ENCODE measurements at regions not wholly inside any gene's neighbourhood (a gene's known extent, or its start where the extent isn't known, plus 50 kb on each side); places are given as distances from the start of the nearest gene placed in this dataset.

DNA sequence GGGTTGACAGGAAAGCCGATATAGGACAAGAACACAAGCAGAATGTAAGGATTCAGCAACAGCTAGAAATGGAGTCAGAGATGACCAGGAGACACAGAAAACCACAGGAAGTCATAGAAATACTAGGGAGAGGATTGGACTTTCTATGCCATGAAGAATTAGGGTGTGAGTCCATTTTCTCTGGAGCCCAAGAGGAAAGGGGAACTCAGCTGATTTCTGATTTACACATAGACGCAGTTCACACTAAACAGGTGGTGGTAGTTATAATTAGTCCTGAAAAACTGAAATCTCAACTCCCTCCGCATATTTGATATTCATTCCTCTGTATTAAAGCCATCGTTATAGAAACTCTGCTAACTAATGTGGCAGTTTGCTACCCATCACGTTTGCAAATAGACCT, 292.7 kb upstream of the STT3B start:
- DNase-seq (ENCODE audit: low read depth, low spot score) (no peak), FAIRE-seq (no peak)
- CTCF ChIA-PET = no interaction called here
- H3K4me3 ChIP-seq (replicated peaks in 1 of 3; ENCODE audit: insufficient read depth in 1 of 3, low read depth in 1 of 3, low read length in 3 of 3) = no peak overlapping the region
- TF ChIP-seq GATA2 (IDR thresholded peaks at IDR 0.05; ENCODE audit: insufficient read depth, insufficient read length, low read depth, low read length) = no peak
- no peak for TF ChIP-seq POLR2AphosphoS5 (IDR thresholded peaks at IDR 0.05; ENCODE audit: insufficient read depth, low read depth, low read length)
- TF ChIP-seq POLR2A (IDR thresholded peaks at IDR 0.05; ENCODE audit: low read depth, low read length) = no peak
- no peak for TF ChIP-seq MYC (IDR thresholded peaks at IDR 0.05; ENCODE audit: low read depth, low read length)
- TF ChIP-seq JUN (IDR thresholded peaks at IDR 0.05; ENCODE audit: borderline replicate concordance, insufficient read depth, insufficient read length, low read depth) = no peak
- no peak for TF ChIP-seq EZH2 (IDR thresholded peaks at IDR 0.05; ENCODE audit: borderline replicate concordance, low read depth, low read length, severe bottlenecking)
- TF ChIP-seq, protein P1, sequence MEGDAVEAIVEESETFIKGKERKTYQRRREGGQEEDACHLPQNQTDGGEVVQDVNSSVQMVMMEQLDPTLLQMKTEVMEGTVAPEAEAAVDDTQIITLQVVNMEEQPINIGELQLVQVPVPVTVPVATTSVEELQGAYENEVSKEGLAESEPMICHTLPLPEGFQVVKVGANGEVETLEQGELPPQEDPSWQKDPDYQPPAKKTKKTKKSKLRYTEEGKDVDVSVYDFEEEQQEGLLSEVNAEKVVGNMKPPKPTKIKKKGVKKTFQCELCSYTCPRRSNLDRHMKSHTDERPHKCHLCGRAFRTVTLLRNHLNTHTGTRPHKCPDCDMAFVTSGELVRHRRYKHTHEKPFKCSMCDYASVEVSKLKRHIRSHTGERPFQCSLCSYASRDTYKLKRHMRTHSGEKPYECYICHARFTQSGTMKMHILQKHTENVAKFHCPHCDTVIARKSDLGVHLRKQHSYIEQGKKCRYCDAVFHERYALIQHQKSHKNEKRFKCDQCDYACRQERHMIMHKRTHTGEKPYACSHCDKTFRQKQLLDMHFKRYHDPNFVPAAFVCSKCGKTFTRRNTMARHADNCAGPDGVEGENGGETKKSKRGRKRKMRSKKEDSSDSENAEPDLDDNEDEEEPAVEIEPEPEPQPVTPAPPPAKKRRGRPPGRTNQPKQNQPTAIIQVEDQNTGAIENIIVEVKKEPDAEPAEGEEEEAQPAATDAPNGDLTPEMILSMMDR (IDR thresholded peaks at IDR 0.05; ENCODE audit: extremely low read depth in 1 of 2, insufficient read depth in 1 of 2, low read depth in 1 of 2, low read length in 2 of 2) = no peak
- TF ChIP-seq, protein P2, sequence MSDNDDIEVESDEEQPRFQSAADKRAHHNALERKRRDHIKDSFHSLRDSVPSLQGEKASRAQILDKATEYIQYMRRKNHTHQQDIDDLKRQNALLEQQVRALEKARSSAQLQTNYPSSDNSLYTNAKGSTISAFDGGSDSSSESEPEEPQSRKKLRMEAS (IDR thresholded peaks at IDR 0.05; ENCODE audit: insufficient read depth, insufficient read length) = no peak
- TF ChIP-seq FOS (IDR thresholded peaks at IDR 0.05; ENCODE audit: borderline replicate concordance, insufficient read depth, low read length) = no peak
- H3K9me1 ChIP-seq (replicated peaks; ENCODE audit: control insufficient read depth, extremely low read depth, insufficient read depth, low read length) = no peaks in the 10 kb centered on the region
- dilution Hi-C loops (cut with MboI; ENCODE audit: extremely low pct_ligation_motif_present, low sequenced_read_pairs) = no loop called here
- POLR2A ChIA-PET = no interaction called here
- H2AFZ ChIP-seq (ENCODE audit: low read depth, low read length) = no peak overlapping the region
- no peak overlapping the region for H3K9ac ChIP-seq (replicated peaks; ENCODE audit: extremely low read depth, insufficient read depth, low read length)
- H4K20me1 ChIP-seq (replicated peaks; ENCODE audit: control insufficient read depth, extremely low read depth, insufficient read depth, low read length) = no peaks in the 10 kb centered on the region
- no peaks in the 10 kb centered on the region for H3K9me3 ChIP-seq (replicated peaks; ENCODE audit: control insufficient read depth, insufficient read depth, low read length)
- intact Hi-C loops (cut with micrococcal nuclease) = no loop called here
- peaks cover 2 to 6% of the 10 kb centered on the region in 2 experiments for H3K27me3 ChIP-seq (ENCODE audit: control insufficient read depth in 2 of 2, insufficient read depth in 2 of 2, low read length in 2 of 2)
- no peaks in the 10 kb centered on the region for H3K4me1 ChIP-seq (ENCODE audit: control insufficient read depth, extremely low read depth, insufficient read depth, low read length)
- H3K79me2 ChIP-seq (ENCODE audit: control insufficient read depth, insufficient read depth, low read length) = no peaks in the 10 kb centered on the region
- no peaks in the 10 kb centered on the region for H3K36me3 ChIP-seq (ENCODE audit: control insufficient read depth in 2 of 2, extremely low read depth in 1 of 2, insufficient read depth in 2 of 2, low read length in 2 of 2)
- BruUV-seq (replicated peaks) = no TSS peak
- no peak overlapping the region for H3K27ac ChIP-seq (ENCODE audit: insufficient read depth, low read depth, low read length)
- H3K4me2 ChIP-seq (ENCODE audit: insufficient read depth, low read length) = no peak overlapping the region

All from endothelial cell of umbilical vein (primary cell).